Stimulated activated CD4-positive, alpha-beta T cell treated with anti-CD3 and anti-CD28 coated beads, Interleukin-2, amount 100 ng/mL, for 24 hours (primary cell): ENCODE measurements at regions not wholly inside any gene's neighbourhood (a gene's known extent, or its start where the extent isn't known, plus 50 kb on each side); places are given as distances from the start of the nearest gene placed in this dataset.

Source experiments
- DNase-seq, 2 donors: peaks; one replicate each; pipeline ENCODE4 v3.0.0-alpha.2; 2020

DNA sequence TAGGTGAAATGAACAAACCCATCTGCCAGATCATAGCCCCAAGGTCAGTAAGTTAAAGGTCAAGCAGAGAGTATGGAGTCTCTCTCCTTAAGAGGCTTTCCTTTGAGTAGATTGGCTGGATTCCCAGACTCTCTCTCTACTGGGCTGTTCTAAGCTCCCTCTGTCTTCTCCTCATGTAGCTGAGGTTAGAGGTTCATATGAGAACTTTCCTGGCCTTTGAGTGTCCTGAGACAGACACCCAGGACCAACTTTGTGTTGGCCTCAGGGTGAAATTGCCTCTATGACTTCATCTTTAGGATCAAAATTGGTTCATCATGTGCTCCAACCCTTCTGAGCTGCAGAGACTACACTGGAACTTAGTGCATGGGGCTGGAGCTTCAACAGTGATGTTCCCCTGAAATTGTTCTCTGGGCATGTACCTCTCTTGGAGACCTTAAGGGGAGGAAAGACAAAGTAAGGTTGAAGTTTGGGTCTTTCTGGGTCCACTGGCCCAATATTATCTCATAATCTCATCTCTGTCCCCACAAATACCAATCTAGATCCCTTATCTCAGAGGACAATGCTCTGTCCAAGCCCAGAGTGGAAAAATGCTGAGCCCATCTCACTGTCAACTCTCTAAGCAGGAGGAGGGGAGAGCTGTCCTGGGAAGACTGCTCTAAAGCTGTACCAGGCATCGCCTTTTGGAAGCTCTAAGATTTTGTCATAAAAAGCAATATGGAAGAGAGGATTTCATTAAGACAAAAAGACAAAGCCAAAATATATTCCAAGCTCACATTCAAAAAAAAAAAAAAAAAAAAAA lies 177.3 kb upstream of the ARL4C start:
- DNase-seq = no peak

DNA sequence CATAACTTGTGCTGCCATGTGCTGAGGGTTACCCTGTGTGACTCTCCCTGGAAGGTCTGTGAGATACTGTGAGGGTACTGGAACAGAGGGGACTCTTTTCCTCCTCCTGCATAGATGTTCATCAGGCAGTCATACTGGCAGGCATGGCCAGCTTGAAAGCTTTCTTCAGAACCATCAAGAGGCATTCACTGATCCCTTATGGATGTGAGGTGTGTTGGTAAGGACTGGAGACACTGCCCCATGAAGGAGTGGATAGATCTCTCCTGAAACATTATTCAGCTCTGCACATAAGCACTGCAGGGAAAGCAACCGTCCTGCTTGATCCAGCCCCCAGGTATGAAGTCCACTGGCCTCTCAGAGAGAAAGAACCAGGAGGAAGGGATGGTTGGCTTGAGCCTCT lies 176.6 kb upstream of the ARL4C start:
- DNase-seq = no peak

DNA sequence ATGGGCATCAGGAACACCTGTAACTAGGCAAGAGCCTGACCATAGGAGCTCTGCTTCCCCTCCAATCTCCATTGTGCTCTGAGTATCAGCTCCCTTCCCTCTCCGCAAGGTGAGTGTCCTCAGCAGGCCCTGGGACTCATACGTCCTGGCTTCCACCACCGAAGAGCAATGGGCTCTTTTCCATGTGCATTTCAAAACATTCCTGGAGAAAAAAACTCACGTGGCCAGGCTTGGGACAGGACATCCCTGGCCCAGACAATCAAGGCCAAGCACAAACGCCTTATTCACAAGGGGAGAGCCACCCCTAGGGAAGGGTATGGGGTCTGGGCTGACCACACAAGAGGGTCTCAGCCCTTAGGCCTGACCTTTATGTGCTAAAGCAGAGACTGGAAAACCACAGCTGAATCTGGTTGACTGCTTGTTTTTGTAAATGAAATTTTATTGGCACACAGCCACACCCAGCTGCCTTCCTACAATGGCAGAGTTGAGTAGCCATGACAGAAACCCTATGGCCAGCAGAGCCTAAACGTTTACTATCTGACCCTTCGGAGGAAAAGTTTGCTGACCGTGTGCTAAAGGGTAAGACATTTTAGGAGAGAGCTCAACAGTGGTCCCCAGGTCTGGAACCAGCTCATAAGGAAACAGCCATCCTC lies 175.7 kb upstream of the ARL4C start:
- no peak for DNase-seq

DNA sequence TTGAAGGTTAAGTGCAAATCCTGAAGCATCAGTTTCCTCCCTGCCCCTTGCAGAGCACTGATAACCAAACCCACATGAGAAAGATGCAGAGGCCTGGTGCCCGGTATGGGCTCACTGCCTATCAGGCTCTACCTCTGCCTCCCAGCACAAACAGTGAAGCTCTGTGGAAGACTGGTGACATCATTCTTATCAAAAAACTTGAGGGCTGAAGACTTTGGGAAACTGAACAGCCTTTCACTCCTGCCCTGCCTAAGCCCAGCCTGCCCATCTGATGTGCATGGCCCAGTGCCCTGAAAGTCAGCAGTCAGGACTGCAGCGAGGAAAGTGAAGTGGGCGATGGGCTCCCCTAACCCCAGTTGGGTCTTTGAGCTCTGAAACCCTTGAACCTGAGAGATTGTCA lies 174.8 kb upstream of the ARL4C start:
- DNase-seq = no peak

DNA sequence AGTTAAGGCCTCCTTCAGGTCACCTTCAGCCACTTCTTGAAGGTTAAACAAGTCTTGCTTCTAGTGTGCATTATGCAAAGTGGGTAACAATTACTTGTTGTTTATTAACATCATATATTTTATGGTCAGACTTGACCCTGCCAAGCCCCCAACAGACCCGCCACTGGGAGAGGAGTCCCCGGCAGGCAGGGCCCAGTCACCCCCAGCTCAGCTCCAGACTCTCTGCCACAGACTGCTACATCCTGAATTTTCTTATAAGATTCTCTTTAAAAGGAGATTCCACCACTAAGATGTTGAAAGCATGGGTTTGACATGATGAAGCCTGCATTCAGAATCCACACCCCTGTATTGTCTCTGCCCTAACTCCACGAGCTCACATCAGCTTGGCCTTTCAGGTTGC lies 174.3 kb upstream of the ARL4C start:
- DNase-seq = no peak

DNA sequence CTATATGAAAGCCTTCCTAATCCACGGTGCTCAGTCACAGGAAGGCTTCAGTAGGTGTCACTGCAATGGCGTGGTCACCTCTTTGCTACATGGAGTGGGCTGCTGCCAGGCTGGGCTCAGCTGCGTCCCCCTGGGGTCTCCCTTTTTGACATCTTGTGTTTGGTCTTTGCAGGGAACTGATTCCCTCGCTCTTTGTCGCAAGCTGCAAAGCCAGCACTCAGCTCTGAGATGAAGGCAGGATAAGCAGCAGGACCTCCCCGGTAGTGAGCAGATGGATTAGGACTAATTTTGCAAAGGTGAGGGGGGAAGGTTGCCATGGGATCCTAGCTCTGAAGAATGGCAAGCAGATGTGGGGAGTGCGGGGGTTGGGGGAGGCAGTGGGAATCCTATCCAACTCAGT lies 173.9 kb upstream of the ARL4C start:
- no peak for DNase-seq

DNA sequence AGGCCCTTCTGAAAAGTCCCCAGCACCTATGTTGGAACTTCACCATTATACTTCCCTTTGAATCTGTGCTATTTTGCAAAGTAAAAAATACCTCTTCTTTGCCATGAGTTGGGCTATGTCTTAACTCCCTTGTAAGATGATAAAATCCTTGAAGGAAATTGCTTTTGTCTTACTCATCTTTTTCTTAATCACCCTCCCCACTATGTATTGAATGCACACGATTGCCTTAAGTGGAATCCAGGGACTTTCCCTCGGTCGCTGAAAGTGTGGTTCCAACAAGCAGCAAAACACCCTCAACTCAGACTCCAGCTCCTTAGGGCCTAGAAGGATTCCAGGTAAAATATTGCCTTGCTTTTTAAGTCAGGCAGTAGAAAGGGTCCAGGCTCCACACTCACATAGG lies 173.2 kb upstream of the ARL4C start:
- DNase-seq = no peak

DNA sequence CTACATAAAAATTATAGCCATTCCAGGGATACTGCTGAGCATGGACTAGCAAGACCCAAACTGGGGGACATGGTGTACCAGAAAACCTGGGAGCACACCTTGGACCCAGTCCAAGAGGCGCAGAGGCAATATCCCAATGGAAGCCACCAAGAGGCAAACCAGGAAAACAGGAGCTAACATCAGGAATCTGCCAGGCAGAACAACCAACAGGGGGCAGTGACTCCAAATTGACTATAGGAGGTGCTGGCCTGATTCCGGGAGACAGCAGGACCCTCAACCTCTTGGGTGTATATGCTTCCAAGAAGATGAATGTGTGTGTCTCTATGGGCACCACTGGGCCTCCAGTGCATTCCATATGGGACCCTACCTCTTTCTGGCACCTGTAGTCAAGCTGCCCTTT lies 172.7 kb upstream of the ARL4C start:
- no peak for DNase-seq

DNA sequence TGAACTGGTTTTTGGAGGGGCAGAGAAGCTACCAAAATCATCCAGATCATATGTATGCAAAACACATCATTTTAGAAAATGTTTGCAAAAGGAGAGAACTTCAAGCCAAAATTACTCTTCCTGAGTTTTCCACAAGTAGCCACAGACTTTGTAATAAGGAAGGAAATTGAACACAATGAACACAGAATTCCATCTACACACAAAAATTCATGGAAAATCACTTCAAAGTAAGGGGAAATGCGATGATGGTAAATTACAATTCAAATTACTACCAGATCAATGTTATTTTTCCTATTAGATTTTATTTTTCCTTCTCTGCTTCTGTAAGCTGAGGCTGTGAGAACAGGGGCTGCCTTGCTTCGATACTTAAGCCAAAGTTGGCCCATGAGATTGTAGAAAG lies 172.1 kb upstream of the ARL4C start:
- DNase-seq = no peak

DNA sequence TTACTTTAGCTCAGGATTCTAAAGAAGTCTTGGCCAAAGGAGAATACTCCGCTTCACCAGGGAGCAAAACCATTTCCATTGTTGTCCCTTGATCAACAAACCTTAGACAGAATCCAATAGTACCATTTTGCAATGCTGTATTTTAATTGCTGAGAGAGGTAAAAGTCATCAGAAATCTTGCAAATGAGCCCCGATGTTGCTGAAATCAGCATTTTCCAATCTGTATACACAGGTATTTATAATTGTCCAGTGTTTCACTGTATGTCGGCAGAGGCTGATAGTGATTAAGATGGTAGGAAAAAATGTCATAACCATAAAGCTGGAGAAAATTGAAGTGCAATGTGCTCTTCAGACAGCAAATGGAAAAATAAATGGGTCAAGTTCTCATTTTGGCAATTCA lies 170.0 kb upstream of the ARL4C start:
- no peak for DNase-seq

DNA sequence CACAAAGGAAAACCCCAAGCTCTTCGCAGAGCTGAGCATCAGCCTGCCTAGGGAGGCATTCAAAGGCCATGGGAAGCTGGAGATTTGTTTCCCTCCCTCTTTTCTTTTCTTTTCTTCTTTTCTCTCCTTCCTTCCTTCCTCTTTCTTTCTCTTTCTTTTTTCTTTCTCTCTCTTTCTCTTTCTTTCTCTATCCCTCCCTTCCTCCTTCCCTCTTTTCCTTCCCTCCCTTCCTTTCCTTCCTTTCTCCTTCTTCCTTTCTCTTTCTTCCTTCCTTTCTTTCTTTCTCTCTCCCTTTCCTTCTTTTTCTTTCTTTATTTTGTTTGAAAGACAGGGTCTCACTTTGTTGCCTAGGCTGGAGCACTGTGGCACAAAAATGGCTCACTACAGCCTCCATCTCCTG lies 168.4 kb upstream of the ARL4C start:
- DNase-seq = no peak

DNA sequence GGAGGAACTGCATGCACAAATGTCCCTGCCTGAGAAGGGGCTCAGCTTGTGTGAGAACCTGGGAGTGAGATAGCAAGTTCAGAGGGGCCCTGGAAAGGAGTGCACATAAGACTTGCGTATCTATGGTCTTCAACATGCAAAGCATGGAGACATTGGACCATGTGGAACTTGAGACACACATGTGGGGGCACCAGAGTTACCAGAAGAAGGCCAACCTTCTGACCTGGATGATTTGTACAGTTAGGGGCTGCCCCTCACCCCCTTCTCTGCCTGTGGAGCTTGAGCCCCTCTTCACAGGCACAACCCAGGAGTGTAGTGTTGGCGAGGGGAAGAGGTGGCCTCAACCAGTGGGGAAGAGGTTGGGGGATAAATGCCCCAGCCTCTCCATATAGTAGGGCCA lies 165.0 kb upstream of the ARL4C start:
- DNase-seq = no peak

DNA sequence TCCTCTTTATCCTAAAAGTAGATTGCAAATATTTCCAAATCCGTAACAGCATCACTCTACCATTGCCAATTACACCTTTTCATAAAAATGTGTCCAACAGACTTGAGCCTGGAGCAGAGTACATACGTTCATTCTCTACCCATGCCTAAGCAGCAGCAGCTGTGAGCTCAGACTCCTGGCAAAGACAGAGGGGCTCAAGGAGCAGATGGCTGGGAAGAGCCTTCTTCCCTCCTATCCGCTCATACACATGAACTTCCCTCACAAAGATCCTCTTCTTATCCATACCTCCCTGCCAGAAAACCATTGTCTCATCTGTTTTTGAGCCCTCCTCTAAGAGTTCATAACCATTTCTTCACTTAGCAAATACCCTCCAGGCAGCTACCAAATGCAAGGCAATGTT lies 164.3 kb upstream of the ARL4C start:
- DNase-seq = no peak

DNA sequence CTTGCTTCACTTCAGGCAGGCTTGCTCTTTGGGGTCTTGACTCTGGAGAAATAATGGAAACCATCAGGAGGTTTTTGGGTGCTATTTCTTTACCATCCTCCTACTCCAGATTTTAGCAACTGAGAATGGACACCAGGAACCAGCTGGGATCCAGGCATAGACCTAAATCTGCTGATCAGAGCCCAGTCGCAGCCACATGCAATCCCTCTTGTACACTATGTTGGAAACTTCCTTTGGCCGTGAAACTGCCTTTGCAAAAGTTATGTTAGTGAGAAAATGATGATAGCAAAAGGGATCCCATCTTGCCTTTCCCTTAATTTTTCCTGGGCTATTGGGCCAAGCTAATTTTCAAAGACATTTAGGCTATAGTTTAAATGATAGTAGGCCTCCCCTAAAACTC lies 158.8 kb upstream of the ARL4C start:
- no peak for DNase-seq

DNA sequence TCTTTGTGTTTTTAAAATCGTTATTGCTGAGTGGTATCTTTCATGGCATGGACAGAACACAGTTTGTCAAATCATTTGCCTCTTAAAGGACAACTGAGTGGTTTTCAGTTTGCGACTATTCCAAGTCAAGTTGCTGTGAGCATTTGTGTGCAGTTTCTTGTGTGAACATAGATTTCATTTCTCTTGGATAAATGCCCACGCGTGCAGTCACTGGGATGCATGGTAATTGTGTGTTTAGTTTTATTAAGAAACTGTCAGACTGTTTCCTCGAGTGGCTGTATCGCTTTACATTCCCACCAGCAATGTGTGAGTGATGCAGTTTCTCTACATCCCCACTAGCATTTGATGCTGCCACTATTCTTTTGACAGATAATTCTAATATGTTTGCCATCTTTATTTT lies 154.0 kb upstream of the ARL4C start:
- no peak for DNase-seq

DNA sequence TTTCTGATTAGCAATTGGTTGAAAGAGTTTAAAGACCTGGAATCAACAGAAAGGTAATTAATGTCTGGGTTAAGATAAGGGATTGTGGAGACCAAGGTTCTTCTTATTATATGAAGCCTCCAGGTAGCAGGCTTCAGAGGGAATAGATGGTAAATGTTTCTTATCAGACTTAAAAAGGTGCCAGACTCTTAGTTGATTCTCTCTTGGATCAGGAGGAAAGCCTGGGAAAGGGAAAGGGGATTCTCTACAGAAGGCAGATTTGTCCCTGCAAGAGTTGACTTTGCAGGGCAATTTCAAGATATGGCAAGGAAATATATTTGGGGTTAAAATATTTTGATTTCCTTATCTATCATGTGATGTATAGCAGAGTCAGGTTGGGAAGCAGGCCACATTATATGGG lies 153.1 kb upstream of the ARL4C start:
- no peak for DNase-seq

DNA sequence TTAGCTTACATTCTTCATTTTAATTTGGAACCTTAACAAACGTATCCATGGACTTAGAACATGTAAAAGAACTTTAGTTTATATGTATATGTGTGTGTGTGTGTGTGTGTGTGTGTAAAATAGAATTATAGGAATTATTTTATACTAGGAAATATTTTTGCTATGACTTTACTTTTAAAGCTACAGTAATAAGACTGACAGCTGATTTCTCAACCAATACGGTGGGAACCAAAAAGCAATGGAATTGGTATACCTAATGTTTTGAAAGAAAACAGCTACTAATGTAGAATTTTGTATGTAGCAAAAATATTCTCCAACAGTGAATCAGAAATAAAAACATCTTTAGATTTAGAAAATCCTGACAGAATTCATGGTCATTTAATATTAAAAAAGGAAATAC lies 146.5 kb upstream of the ARL4C start:
- no peak for DNase-seq

DNA sequence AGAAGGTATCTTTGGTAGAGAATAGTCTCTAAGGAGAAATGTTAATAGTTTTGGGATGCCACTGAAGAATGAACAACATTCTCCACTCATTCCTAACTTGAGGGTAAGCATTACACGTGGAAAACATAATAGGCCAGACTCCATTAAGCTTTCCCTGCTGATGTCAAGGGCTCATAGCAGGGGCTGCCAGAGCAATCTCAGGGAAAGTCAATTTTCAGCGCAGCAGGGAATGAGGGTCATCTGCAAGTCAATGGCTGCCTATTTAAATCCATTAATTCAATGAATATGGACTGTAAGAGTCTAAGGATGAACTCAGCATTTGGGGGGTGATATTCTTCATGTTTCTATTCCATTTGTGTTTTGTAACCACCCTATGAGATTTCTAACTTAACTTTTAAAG lies 144.2 kb upstream of the ARL4C start:
- DNase-seq = no peak

DNA sequence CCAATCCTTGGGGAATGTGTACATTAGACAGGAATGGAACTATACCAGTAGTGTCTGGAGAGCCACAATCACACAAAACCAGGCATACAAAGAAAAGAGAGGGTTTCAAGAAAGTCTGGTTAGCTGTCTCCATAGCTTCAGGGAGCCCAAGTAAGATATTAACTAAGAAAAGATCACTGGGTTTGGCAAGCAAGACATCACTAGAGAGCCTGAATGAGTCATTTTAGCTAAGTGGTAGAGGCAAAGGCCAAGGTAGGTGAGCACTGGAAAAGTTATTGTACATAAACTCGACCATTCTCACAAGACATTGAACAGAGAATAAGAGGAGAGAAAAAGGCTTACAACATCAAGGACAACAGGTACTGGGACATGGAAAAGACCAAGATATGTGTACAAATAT lies 143.8 kb upstream of the ARL4C start:
- DNase-seq = no peak

DNA sequence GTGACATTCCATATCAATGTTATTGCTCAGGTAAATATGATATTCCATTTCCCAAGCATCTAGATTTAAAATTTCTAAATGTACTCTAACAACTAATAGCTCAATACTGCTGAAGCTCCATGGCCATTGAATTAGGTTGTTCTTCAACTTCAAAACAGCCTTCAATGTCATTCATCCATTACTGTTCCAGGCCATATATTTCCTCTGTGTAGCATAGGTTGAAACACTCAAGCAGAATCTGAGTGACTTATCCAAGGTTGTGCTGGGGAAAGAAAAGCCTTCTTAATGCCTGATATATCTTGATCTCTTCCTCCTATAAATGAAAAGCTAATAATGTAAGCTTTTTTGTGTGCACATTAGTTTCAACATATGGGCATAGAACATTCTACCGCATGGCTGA lies 142.1 kb upstream of the ARL4C start:
- no peak for DNase-seq

DNA sequence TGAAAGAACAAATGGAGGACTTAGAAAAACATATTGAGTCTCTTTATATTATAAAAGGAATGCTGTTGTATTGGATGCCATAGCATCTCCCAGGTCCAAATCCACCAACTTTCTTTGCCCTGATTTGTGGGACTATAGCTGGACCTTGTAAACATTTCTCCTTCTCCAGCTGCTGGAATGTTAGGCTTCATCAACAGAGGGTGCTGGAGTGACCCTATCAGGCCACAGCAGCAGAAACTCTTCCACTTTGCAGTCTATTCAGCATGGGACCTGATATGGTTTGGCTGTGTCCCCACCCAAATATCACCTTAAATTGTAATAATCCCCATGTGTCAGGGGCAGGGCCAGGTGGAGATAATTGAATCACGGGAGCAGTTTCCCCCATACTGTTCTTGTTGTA lies 138.4 kb upstream of the ARL4C start:
- DNase-seq = no peak

DNA sequence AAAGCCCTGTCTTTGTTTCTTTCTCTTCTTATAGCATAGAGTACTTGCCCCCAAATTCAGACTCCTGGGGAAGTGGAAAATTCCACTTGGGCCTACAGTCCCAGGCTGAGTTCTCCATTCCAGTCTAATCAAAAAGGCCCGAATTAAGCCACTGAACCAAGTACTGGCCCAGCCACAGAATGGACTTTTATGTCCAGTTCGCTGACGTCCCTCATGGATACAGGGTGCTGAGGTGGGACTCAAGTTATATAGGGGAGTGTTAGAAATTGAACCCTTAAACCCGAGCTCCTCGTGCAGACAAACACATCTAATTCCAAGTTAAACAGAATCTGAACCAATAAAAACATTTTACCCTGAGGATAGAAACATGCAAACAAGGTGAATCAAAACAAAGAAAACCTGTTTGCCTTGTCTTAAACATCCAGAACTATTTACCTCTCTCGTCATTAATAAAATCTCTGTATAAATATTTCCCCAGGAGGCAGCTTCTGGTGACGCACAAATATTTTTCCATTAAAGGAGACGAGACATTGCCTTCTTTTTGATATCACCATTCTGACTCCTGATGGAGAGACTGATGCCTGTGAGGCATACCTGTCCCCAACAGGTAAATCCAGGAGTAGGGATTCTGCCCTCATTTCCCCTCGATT lies 136.8 kb upstream of the ARL4C start:
- DNase-seq = no peak

DNA sequence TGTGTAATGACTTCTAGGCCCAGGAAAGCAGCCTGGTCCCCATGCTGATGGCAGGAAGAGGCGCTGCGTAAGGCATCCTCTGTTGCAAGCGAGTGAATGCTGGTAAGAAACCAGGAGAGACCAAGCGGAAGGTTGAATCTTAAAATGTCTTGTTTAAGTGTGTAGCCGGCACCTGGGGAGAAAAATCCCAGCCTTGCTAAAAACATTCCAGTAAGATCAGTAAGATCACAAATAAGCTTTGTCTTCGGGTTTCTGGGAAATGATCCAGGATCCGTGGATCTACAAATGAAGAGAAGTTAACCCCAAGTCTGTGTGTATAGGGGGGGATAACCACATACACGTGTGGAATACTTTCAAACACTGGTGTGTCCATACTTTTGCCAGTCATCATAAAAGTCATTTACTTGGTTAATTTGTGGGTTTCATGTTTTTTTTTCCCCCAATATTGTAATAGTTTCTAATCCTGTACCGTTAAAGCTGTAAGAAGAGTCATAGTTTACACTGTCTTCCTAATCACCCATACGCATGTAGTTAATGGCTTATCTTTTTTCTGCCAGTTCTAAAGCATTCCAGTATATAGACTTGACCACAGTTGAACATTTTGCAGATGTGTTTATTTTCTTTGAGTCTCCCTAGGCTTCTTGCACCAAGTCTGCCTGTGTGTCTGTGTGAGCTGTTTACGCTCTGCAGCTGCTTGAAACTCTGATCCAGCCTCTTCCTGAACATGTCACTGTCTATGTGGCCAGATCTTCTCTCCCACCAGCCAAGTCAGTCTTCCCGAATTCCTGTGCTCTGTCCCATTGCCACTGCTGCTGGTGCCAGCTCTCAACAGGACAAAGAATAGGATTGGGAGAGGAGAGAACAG lies 135.9 kb upstream of the ARL4C start:
- DNase-seq = no peak
